Common myeloid progenitor, CD34-positive (primary cell): ENCODE measurements at regions not wholly inside any gene's neighbourhood (a gene's known extent, or its start where the extent isn't known, plus 50 kb on each side); places are given as distances from the start of the nearest gene placed in this dataset.
A peak's percentile ranks its signal among the peaks of the same experiment; 100 is the strongest.

Experiments used
- CTCF ChIA-PET: fragments of 350-600 bp; sonication (Branson Sonifier 250); formaldehyde crosslinking; loops from one replicate; lab custom pipeline; 2021; ENCODE audit warnings: antibody characterized with exemption; lab: Charles Lee
- POLR2A ChIA-PET: fragments of 350-600 bp; sonication (Branson Sonifier 250); formaldehyde crosslinking; loops from one replicate; lab custom pipeline; 2021; ENCODE audit warnings: antibody characterized with exemption; lab: Charles Lee
- DNase-seq, 3 donors: peaks; one replicate each; pipeline versions ENCODE4 v3.0.0 to v3.0.0-alpha.2; 2013
- H3K27ac ChIP-seq, 2 experiments: 1 replicate in 1 of 2; 2 replicates in 1 of 2; pipeline ENCODE4 v1.7.0; 2013; ENCODE audit warnings: inconsistent platforms in 2 of 2, low read length in 2 of 2, mild to moderate bottlenecking in 2 of 2, low read depth in 1 of 2, moderate library complexity in 1 of 2; ENCODE audit not compliant: severe bottlenecking in 2 of 2, insufficient read depth in 1 of 2, poor library complexity in 1 of 2
- H3K27me3 ChIP-seq, 5 experiments: replicated peaks in 2 of 5; 1 replicate in 3 of 5; 2 replicates in 2 of 5; pipeline versions ENCODE4 v1.6.1 to v1.7.0; 2013; ENCODE audit warnings: low read length in 4 of 5, mild to moderate bottlenecking in 2 of 5, moderate library complexity in 2 of 5, inconsistent platforms in 1 of 5; ENCODE audit not compliant: insufficient read depth in 5 of 5, control insufficient read depth in 4 of 5
- H3K36me3 ChIP-seq, 4 experiments: 1 replicate in 2 of 4; 2 replicates in 2 of 4; pipeline versions ENCODE4 v1.6.1 to v1.7.0; 2013; ENCODE audit warnings: low read length in 3 of 4, control low read depth in 1 of 4, mild to moderate bottlenecking in 1 of 4; ENCODE audit not compliant: control insufficient read depth in 4 of 4, insufficient read depth in 4 of 4
- H3K4me1 ChIP-seq, 4 experiments: 1 replicate in 3 of 4; 2 replicates in 1 of 4; pipeline versions ENCODE4 v1.6.1 to v1.7.1; 2013; ENCODE audit warnings: low read length in 3 of 4, mild to moderate bottlenecking in 3 of 4, control low read depth in 1 of 4, inconsistent platforms in 1 of 4, moderate library complexity in 1 of 4; ENCODE audit not compliant: control insufficient read depth in 4 of 4, insufficient read depth in 4 of 4; ENCODE audit errors: control extremely low read depth in 1 of 4
- H3K4me3 ChIP-seq, 7 experiments: 1 replicate in 4 of 7; 2 replicates in 3 of 7; pipeline versions ENCODE4 v1.5.1 to v1.7.0; 2013; ENCODE audit warnings: mild to moderate bottlenecking in 7 of 7, low read length in 6 of 7, moderate library complexity in 6 of 7, inconsistent platforms in 2 of 7, low read depth in 2 of 7, control low read depth in 1 of 7; ENCODE audit not compliant: insufficient read depth in 4 of 7, control insufficient read depth in 1 of 7; ENCODE audit errors: extremely low read depth in 1 of 7
- H3K9me3 ChIP-seq, 5 experiments: 1 replicate in 4 of 5; 2 replicates in 1 of 5; pipeline versions ENCODE4 v1.6.1 to v1.7.1; 2013; ENCODE audit warnings: low read length in 4 of 5, mild to moderate bottlenecking in 2 of 5, inconsistent platforms in 1 of 5, low read depth in 1 of 5, moderate library complexity in 1 of 5; ENCODE audit not compliant: control insufficient read depth in 4 of 5, insufficient read depth in 2 of 5; ENCODE audit errors: control extremely low read depth in 1 of 5
- WGBS: methylation state at CpG from one replicate; pipeline ENCODE4 v1.1.5; 2013; ENCODE audit not compliant: insufficient coverage; 5-methylcytosine and 5-hydroxymethylcytosine counted together

- POLR2A ChIA-PET, result no interaction called here
- Histone ChIP-seq H3K36me3 (no peaks in the 10 kb centered on the region), H3K4me1 (peaks cover 13 to 20% (median 15%) of the 10 kb centered on the region in 4 experiments), H3K27ac (no peak overlapping the region), H3K4me3 (peak overlapping the region in 3 of 7 experiments; percentile 31 to 43 (median 33)), H3K27me3 (no peaks in the 10 kb centered on the region), H3K9me3 (no peaks in the 10 kb centered on the region)
- CTCF ChIA-PET, result interaction anchor here (0.5 to 0.7 kb wide), 2 partner anchors 35 to 1002 kb away, joined by 3 read pairs; no protein-coding TSS in a partner anchor
- DNase-seq, result peak in 2 of 3 donors; percentile 43 to 51
- 18% methylated on average over 4 of the region's 6 CpGs for WGBS
These were observed 586.0 kb downstream of the EBF1 start for GRCh38 chr5:158513490-158514318.

- ChIA-PET POLR2A (no interaction called here), CTCF (no interaction called here)
- Histone ChIP-seq H3K36me3 (no peaks in the 10 kb centered on the region), H3K4me1 (peaks cover 13 to 20% (median 15%) of the 10 kb centered on the region in 4 experiments), H3K4me3 (no peak overlapping the region), H3K9me3 (peaks cover 0 to 9% (median 2%) of the 10 kb centered on the region in 5 experiments), H3K27me3 (no peaks in the 10 kb centered on the region), H3K27ac (no peak overlapping the region)
- peak in 2 of 3 donors; percentile 18 to 33 for DNase-seq
These were observed 588.3 kb downstream of the EBF1 start for GRCh38 chr5:158511454-158511853.

- Histone ChIP-seq H3K4me3 (no peak overlapping the region), H3K36me3 (no peaks in the 10 kb centered on the region), H3K27ac (no peak overlapping the region), H3K27me3 (no peaks in the 10 kb centered on the region), H3K4me1 (peaks cover 13 to 20% (median 15%) of the 10 kb centered on the region in 4 experiments), H3K9me3 (peaks cover 2 to 18% (median 4%) of the 10 kb centered on the region in 5 experiments)
- DNase-seq, result no peak
- WGBS, result 99% methylated on average over 7 of the region's 7 CpGs
- ChIA-PET CTCF (interaction anchor here (0.6 kb wide), 1 partner anchor 308 kb away, joined by 4 read pairs; no protein-coding TSS in a partner anchor), POLR2A (no interaction called here)
These were observed 589.2 kb downstream of the EBF1 start for GRCh38 chr5:158510479-158510878.

- Histone ChIP-seq H3K27ac (no peak overlapping the region), H3K9me3 (peaks cover 4 to 22% (median 6%) of the 10 kb centered on the region in 5 experiments), H3K4me3 (no peak overlapping the region), H3K27me3 (no peaks in the 10 kb centered on the region), H3K4me1 (peaks cover 0 to 2% (median 0%) of the 10 kb centered on the region in 4 experiments), H3K36me3 (no peaks in the 10 kb centered on the region)
- POLR2A ChIA-PET, result no interaction called here
- no CpG with 5 or more reads among the region's 1 CpG for WGBS
- no peak for DNase-seq
- CTCF ChIA-PET, result no interaction called here
These were observed 593.1 kb downstream of the EBF1 start for GRCh38 chr5:158506648-158507047.

- CTCF ChIA-PET, result no interaction called here
- no peaks in the 10 kb centered on the region for H3K4me1 ChIP-seq
- no peak overlapping the region for H3K27ac ChIP-seq
- DNase-seq, result no peak
- H3K9me3 ChIP-seq, result peaks cover 4 to 21% (median 6%) of the 10 kb centered on the region in 5 experiments
- no peaks in the 10 kb centered on the region for H3K27me3 ChIP-seq
- no peak overlapping the region for H3K4me3 ChIP-seq
- H3K36me3 ChIP-seq, result no peaks in the 10 kb centered on the region
- 94% methylated on average over 4 of the region's 5 CpGs for WGBS
- POLR2A ChIA-PET, result no interaction called here
These were observed 597.0 kb downstream of the EBF1 start for GRCh38 chr5:158502686-158503085.

- CTCF ChIA-PET, result no interaction called here
- WGBS, result 100% methylated on average over 4 of the region's 6 CpGs
These were observed 599.8 kb downstream of the EBF1 start for GRCh38 chr5:158499892-158500418.

More at GRCh38 chr5:158499892-158500418, 599.8 kb downstream of the EBF1 start:
- H3K9me3 ChIP-seq, result peaks cover 0 to 2% (median 0%) of the 10 kb centered on the region in 5 experiments
- H3K4me1 ChIP-seq, result no peaks in the 10 kb centered on the region
- no peak for DNase-seq
- H3K27me3 ChIP-seq, result no peaks in the 10 kb centered on the region
- H3K27ac ChIP-seq, result no peak overlapping the region
- no peak overlapping the region for H3K4me3 ChIP-seq
- POLR2A ChIA-PET, result no interaction called here
- H3K36me3 ChIP-seq, result no peaks in the 10 kb centered on the region
